DND-41 (cell line): ENCODE measurements at regions not wholly inside any gene's neighbourhood (a gene's known extent, or its start where the extent isn't known, plus 50 kb on each side); places are given as distances from the start of the nearest gene placed in this dataset.

Experiments
- CTCF ChIP-seq: IDR thresholded peaks from 2 replicates; pipeline ENCODE4 v1.5.1; 2012; ENCODE audit warnings: borderline replicate concordance, low read length, moderate library complexity, mild to moderate bottlenecking; ENCODE audit not compliant: poor library complexity, severe bottlenecking; ENCODE audit errors: extremely low read depth
- EZH2 ChIP-seq: IDR thresholded peaks from 3 replicates; pipeline ENCODE4 v1.6.1; 2012; ENCODE audit warnings: borderline replicate concordance, low read depth, mild to moderate bottlenecking, moderate library complexity, low read length, inconsistent platforms; ENCODE audit not compliant: severe bottlenecking

- TF ChIP-seq CTCF (no peak), EZH2 (no peak)
Observed at GRCh38 chr20:24382331-24382730, 87.1 kb upstream of the SYNDIG1 start.
